DOHH2 (cell line): ENCODE measurements at regions not wholly inside any gene's neighbourhood (a gene's known extent, or its start where the extent isn't known, plus 50 kb on each side); places are given as distances from the start of the nearest gene placed in this dataset.
"Not testable (repeated sequence)": the region's sequence is repeated elsewhere in the genome, so short reads cannot be mapped to it uniquely, and the experiment has no call there.

Experiments
- H3F3A ChIP-seq: fragments of 200-600 bp; sonication (generic), shearing (Covaris generic); 2 replicates; pipeline ENCODE4 v1.6.0; 2016; ENCODE audit warnings: antibody characterized with exemption, mild to moderate bottlenecking; ENCODE audit not compliant: control insufficient read depth, insufficient read depth
- H3K27ac ChIP-seq: fragments of 200-600 bp; sonication (generic); 2 replicates; pipeline ENCODE4 v1.5.1; 2014; ENCODE audit warnings: low read depth, mild to moderate bottlenecking, low read length, moderate library complexity
- H3K27me3 ChIP-seq: fragments of 200-600 bp; sonication (generic); 2 replicates; pipeline ENCODE4 v1.6.1; 2014; ENCODE audit warnings: mild to moderate bottlenecking, low read length, mixed read lengths; ENCODE audit not compliant: control insufficient read depth
- H3K36me3 ChIP-seq: fragments of 200-600 bp; sonication (generic); 2 replicates; pipeline ENCODE4 v1.6.1; 2014; ENCODE audit warnings: mild to moderate bottlenecking, low read length, moderate library complexity, mixed read lengths; ENCODE audit not compliant: control insufficient read depth
- H3K4me1 ChIP-seq: fragments of 200-600 bp; sonication (generic); 2 replicates; pipeline ENCODE4 v1.6.1; 2014; ENCODE audit warnings: mild to moderate bottlenecking, low read length, mixed read lengths; ENCODE audit not compliant: control insufficient read depth
- H3K4me2 ChIP-seq: fragments of 200-600 bp; sonication (generic); 2 replicates; pipeline ENCODE4 v1.6.0; 2014; ENCODE audit warnings: mild to moderate bottlenecking, low read length, moderate library complexity
- H3K4me3 ChIP-seq: fragments of 200-600 bp; sonication (generic); 2 replicates; pipeline ENCODE4 v1.5.1; 2014; ENCODE audit warnings: mild to moderate bottlenecking, low read length, mixed read lengths
- H3K79me2 ChIP-seq: fragments of 200-600 bp; sonication (generic); 2 replicates; pipeline ENCODE4 v1.6.1; 2014; ENCODE audit warnings: mild to moderate bottlenecking, low read length, mixed read lengths; ENCODE audit not compliant: control insufficient read depth
- H3K9me2 ChIP-seq: fragments of 200-600 bp; sonication (generic); replicated peaks from 2 replicates; pipeline ENCODE4 v1.6.1; 2014; ENCODE audit warnings: mild to moderate bottlenecking, low read length, mixed read lengths; ENCODE audit not compliant: control insufficient read depth
- H3K9me3 ChIP-seq: fragments of 200-600 bp; sonication (generic); 2 replicates; pipeline ENCODE4 v1.6.1; 2014; ENCODE audit warnings: antibody characterized with exemption, low read length, mixed read lengths; ENCODE audit not compliant: control insufficient read depth, insufficient read depth
- H4K20me1 ChIP-seq: fragments of 200-600 bp; sonication (generic); 2 replicates; pipeline ENCODE4 v1.6.0; 2014; ENCODE audit warnings: low read depth, mild to moderate bottlenecking, antibody characterized with exemption, low read length, moderate library complexity; ENCODE audit not compliant: control insufficient read depth, insufficient read depth
- EZH2phosphoT487 ChIP-seq: fragments of 200-600 bp; sonication (generic); IDR thresholded peaks from 2 replicates; pipeline ENCODE4 v1.6.1; 2017; ENCODE audit warnings: borderline replicate concordance, mild to moderate bottlenecking, antibody characterized with exemption, low read length, moderate library complexity, mixed read lengths
- TF ChIP-seq, protein P1 (sequence below): fragments of 200-600 bp; sonication (generic); IDR thresholded peaks from one replicate; pipeline ENCODE4 v1.5.1; 2014; ENCODE audit warnings: antibody characterized with exemption, mild to moderate bottlenecking, low read depth, low read length; ENCODE audit not compliant: poor library complexity, severe bottlenecking

DNA sequence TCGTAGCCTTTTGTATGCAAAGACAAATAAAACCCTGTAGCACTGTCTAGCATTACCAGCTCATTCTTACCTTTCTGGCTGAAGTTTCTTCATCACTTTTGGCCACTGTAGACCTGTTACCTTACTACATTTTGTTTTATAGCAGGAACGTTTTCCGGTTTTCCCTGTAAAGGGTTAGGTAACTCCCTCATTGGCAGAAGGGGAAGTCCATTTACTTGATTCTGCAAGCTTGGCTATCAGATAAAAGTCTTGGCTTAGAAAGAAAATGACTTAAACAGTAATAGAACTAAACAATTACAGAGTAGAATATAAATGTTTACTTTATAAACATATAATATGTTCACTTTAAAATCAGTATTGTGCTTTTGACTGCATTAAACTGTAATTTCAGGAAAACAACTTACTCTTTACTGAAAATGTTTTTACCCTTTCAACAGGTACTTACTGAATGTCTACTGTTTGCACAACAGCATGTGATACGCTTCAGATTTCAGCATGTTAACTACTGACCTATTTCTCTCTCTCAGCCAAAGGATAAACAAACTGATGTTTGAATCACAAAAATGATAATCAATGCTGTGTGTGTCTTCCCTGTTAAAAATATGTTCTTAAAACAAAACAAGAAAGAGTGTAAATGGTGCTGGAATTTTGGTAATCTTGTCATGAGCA lies 67.1 kb downstream of the OTUD1 start:
- Histone ChIP-seq H3K4me1 (no peaks in the 10 kb centered on the region), H3K4me2 (no peak overlapping the region), H3K4me3 (no peak overlapping the region), H3K27ac (no peak overlapping the region), H3F3A (no peaks in the 10 kb centered on the region), H3K27me3 (no peaks in the 10 kb centered on the region), H3K79me2 (no peaks in the 10 kb centered on the region), H3K36me3 (no peaks in the 10 kb centered on the region), H3K9me3 (no peaks in the 10 kb centered on the region), H3K9me2 (no peaks in the 10 kb centered on the region), H4K20me1 (no peaks in the 10 kb centered on the region)
- TF ChIP-seq EZH2phosphoT487 = no peak
- TF ChIP-seq, protein P1, sequence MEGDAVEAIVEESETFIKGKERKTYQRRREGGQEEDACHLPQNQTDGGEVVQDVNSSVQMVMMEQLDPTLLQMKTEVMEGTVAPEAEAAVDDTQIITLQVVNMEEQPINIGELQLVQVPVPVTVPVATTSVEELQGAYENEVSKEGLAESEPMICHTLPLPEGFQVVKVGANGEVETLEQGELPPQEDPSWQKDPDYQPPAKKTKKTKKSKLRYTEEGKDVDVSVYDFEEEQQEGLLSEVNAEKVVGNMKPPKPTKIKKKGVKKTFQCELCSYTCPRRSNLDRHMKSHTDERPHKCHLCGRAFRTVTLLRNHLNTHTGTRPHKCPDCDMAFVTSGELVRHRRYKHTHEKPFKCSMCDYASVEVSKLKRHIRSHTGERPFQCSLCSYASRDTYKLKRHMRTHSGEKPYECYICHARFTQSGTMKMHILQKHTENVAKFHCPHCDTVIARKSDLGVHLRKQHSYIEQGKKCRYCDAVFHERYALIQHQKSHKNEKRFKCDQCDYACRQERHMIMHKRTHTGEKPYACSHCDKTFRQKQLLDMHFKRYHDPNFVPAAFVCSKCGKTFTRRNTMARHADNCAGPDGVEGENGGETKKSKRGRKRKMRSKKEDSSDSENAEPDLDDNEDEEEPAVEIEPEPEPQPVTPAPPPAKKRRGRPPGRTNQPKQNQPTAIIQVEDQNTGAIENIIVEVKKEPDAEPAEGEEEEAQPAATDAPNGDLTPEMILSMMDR = no peak

DNA sequence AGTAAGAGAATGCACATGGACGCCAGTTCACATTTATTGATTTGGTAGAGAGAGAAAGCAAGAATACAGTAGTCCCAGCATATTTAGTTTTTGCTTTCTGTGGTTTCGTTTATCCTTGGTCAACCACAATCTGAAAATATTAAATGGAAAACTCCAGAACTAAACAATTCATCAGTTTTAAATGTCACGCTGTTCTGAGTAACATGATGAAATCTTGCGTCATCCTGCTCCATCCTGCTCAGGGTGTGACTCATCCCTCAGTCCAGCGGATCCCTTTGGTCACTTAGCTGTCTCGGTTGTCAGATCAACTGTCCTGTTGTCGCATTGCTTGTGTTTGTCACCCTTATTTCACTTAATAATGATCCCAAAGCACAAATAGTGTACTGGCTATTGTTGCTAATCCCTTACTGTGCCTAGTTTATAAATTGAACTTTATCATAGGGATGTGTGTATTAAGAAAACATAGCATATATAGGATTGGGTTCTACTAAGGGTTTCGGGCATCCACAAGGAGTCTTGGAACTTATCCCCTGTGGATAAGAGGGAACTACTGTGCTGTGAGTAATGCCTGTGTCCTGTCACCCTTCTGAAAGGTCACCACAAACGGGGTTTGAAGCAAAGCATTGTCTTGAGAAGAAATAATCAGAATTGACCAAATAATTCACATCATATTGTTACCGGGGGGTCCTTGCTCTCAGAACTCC lies 73.6 kb downstream of the OTUD1 start:
- no peak overlapping the region for H3K27ac ChIP-seq
- no peaks in the 10 kb centered on the region for H3K9me2 ChIP-seq
- no peaks in the 10 kb centered on the region for H3K4me1 ChIP-seq
- no peaks in the 10 kb centered on the region for H3F3A ChIP-seq
- no peaks in the 10 kb centered on the region for H4K20me1 ChIP-seq
- no peak overlapping the region for H3K4me2 ChIP-seq
- no peaks in the 10 kb centered on the region for H3K27me3 ChIP-seq
- TF ChIP-seq, protein P1 = no peak
- TF ChIP-seq EZH2phosphoT487 = no peak
- H3K9me3 ChIP-seq = no peaks in the 10 kb centered on the region
- H3K79me2 ChIP-seq = no peaks in the 10 kb centered on the region
- no peak overlapping the region for H3K4me3 ChIP-seq
- no peaks in the 10 kb centered on the region for H3K36me3 ChIP-seq

DNA sequence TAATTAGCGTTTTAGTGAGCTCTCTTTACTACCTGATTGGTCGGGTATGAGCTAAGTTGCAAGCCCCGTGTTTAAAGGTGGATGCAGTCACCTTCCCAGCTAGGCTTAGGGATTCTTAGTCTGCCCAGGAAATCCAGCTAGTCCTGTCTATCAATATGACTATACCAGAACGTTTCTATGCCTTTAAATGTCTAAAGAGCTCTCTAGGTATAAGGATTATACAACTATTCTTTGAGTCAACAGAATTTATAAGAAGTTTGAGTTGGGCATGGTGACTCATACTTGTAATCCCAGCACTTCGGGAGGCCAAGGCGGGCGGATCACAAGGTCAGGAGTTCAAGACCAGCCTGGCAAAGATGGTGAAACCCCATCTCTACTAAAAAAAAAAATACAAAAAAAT lies 74.7 kb downstream of the OTUD1 start:
- not testable (repeated sequence) for H3K9me3 ChIP-seq, H3F3A ChIP-seq, H3K27me3 ChIP-seq, H3K4me2 ChIP-seq, H3K79me2 ChIP-seq, H3K4me1 ChIP-seq, H3K36me3 ChIP-seq, H4K20me1 ChIP-seq, H3K27ac ChIP-seq, H3K9me2 ChIP-seq, H3K4me3 ChIP-seq

DNA sequence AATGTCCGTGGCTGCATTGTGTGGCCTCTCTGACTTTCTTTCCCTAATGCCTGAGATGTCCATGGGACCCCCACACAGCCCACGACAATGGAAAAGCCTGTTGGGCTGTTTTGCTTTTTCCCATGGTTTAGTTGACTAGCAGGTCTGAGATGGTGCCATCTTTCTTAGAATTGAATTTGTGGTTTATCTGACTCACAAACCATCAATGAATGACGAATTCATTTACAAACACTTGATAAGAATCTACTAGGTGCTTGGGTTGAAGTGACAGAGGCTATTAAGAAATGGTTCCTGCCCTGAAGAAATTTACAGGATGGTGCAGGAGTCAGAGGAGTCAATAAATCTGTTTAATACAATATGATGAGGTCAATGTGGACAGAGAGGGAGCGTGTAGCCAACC lies 75.4 kb downstream of the OTUD1 start:
- Histone ChIP-seq H3K79me2 (no peaks in the 10 kb centered on the region), H3K4me2 (no peak overlapping the region), H3K4me3 (no peak overlapping the region), H3F3A (no peaks in the 10 kb centered on the region), H3K27ac (no peak overlapping the region), H4K20me1 (no peaks in the 10 kb centered on the region), H3K36me3 (no peaks in the 10 kb centered on the region), H3K9me3 (no peaks in the 10 kb centered on the region), H3K9me2 (no peaks in the 10 kb centered on the region), H3K4me1 (no peaks in the 10 kb centered on the region), H3K27me3 (no peaks in the 10 kb centered on the region)
- TF ChIP-seq EZH2phosphoT487 = no peak
- TF ChIP-seq, protein P1 = no peak
